ENCODE measurements at regions not wholly inside any gene's neighbourhood (a gene's known extent, or its start where the extent isn't known, plus 50 kb on each side); places are given as distances from the start of the nearest gene placed in this dataset.

GRCh38 chr12:89256060-89256459 is 96.2 kb downstream of the DUSP6 start:
- TF ChIP-seq CTCF (IDR thresholded peaks at IDR 0.05; ENCODE audit: poor library complexity) = no peak
- TF ChIP-seq EZH2 (IDR thresholded peaks at IDR 0.05; ENCODE audit: borderline replicate concordance) = no peak

Measured in hepatocyte (in vitro differentiated cells).